HG03432 (cell line): ENCODE measurements at regions not wholly inside any gene's neighbourhood (a gene's known extent, or its start where the extent isn't known, plus 50 kb on each side); places are given as distances from the start of the nearest gene placed in this dataset.
A peak's percentile ranks its signal among the peaks of the same experiment; 100 is the strongest.

ENCODE experiments used
- ATAC-seq: cut with Tn5 transposase; IDR thresholded peaks from one replicate; pipeline ENCODE4 v1.9.1; 2021; ENCODE audit warnings: mild to moderate bottlenecking, moderate library complexity; ENCODE audit not compliant: unreplicated experiment

DNA sequence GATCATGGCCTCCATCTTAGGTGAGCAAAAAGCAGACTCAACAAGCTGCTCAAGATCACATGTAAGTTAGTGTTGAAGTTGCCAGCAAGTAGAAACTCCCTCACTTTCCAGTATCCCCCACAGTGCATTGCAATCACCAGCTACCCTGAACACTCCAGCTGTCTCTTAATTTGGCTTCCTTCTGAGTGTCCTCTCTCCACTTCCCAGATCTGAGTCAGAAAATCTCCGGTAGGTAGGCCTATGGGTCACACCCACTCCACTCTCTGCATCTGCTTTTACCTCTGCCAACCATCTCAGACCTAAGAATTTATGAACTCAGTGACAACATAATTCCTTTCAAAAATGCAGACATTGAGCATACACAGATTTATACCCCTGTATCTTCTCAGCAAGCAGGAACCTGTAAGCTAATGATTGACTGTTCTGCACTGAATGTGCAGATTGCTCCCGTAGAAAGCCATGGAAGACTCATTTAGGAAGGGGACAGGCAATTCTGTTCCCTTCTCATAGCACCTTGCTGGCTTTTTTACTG, 656.9 kb downstream of the EPHA4 start:
- ATAC-seq, result no peak

DNA sequence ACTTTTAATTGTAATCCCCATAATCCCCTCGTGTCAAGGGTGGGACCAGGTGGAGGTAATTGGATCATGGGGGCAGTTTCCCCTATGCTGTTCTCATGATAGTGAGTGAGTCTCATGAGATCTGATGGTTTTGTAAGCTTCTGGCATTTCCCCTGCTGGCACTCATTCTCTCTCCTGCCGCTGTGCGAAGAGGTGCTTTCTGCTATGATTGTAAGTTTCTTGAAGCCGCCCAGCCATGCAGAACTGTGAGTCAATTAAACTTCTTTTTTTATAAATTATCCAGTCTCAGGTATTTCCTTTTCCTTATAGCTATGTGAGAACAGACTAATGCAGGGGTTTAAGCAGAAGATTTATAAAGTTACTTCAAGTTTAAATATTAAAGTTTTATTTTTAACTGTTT, 655.2 kb downstream of the EPHA4 start:
- ATAC-seq, result no peak

DNA sequence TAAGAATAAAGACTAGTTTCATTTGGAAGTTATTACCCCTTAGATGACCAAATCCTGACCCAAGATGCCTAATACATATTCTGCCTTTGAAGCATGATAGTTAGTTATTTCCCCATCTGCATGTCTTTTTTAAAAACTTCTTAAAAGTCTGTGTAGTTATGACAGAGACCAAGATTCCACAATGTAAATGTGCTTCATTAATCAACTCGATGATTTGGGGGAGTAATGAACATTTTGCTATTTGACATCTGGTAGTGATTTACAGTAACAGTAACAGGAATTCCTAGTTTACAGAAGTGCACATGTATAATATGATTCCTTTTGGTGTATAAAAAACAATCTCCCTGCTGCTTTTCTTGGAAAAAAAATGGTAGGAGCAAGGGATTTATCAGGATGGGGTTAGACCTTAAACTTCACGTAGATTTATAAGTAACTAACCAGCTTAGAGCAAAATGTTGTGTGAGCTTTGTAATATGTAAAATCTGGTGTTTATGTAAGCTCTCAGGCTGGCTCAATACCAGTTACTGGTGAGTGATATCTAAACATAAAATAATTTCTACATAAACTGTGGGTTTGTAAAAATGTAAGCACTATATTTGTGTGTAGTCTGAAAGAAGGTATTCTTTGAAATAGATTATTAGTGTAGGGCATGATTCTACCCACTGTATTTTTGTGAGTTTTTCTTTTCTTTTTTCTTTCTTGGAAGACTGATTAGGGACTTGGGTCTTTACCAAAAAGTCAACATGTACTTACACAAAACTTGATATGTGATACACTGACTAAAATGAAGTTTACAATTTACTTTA, 641.6 kb downstream of the EPHA4 start:
- no peak for ATAC-seq

- ATAC-seq, result no peak
Observed at GRCh38 chr2:220931491-220931890, 640.6 kb downstream of the EPHA4 start.

GRCh38 chr2:220932041-220932440, 640.1 kb downstream of the EPHA4 start:
- no peak for ATAC-seq

GRCh38 chr2:220935789-220936321, 636.2 kb downstream of the EPHA4 start:
- ATAC-seq, result peak; percentile 83

DNA sequence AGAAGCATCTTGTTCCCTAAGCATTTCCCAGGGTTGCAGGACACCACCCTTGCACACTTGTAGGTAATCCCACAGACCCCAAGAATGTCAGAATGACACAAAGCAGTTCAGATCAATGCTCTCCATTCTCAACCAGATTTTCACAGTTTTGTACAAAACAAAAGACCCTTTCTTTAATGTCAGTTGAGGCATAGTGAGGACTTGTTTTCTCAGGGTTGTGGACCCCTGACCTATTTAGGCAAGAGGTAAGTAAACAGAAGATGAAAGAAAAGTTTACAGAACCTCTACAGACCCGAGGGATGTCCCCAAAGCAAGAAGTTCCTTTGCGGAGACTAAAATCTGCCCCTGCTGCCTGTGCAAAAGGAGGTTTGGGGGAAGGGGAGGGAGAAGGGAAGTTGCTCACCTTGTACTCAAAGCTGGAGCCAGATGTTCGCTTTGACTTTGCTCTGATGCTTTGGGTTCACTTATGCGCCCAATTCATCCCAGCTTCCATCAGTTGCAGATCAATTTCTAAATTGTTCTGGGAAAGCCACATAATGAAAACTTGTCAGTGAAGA, 635.4 kb downstream of the EPHA4 start:
- no peak for ATAC-seq

- ATAC-seq, result no peak
Observed at GRCh38 chr2:220937245-220937644, 634.9 kb downstream of the EPHA4 start.

DNA sequence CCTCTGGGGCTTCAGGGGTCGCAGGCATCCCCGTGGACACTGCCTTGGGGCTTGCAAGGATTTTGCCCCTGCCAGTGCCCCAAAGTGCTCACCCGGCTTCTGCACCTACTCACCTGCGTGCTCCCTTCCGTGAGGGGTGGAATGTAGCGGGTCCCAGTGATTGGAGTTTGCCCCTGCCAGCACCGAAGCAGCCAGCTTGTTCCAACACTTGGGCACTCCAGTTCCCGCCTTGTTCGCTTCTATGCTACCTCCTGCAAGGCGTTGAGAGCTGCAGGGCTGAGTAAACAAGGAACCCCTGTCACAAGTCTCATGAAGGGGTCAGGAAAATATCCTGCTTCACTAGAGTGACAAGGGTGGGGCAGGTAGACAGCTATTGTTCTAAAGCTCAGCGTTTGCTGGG, 631.5 kb downstream of the EPHA4 start:
- ATAC-seq, result no peak

DNA sequence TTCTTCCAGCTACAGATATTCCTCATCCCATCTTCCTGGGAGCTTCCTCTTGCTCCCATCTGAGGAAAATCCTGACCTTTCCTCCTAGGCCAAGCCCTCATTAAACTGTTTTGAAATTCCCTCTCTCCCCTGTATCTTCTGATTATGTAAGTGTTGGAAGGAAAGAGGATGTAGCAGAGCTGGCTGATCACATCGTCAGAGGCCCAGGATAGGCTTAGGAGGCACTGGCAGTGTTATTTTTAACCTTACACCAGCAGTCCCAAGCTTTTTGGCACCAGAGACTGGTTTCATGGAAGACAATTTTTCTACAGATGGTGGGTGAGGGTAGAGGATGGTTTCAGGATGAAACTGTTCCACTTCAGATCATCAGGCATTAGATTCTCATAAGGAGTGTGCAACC, 630.4 kb downstream of the EPHA4 start:
- no peak for ATAC-seq

DNA sequence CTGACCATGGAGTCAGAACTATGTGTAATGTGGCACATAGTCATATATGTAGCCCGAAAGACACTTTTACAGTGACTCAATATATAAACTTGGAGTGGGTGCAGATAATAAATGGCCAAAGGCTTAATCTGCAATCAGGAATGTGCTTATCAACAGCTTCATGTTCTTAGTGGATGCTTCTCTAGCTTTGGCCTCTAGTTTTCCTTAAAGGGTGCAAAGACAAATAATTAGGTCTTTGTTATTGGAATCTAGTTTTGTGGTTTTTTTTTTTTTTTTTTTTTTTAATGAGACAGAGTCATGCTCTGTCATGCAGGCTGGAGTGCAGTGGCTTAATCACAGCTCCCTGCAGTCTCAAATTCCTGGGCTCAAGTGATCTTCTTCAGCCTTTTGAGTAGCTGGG, 625.6 kb downstream of the EPHA4 start:
- ATAC-seq, result no peak

- no peak for ATAC-seq
Observed at GRCh38 chr2:220948579-220948978, 623.5 kb downstream of the EPHA4 start.

GRCh38 chr2:220949466-220949865, 622.6 kb downstream of the EPHA4 start:
- no peak for ATAC-seq

GRCh38 chr2:220955776-220956175, 616.3 kb downstream of the EPHA4 start:
- ATAC-seq, result no peak

- no peak for ATAC-seq
Observed at GRCh38 chr2:220956429-220956828, 615.7 kb downstream of the EPHA4 start.

DNA sequence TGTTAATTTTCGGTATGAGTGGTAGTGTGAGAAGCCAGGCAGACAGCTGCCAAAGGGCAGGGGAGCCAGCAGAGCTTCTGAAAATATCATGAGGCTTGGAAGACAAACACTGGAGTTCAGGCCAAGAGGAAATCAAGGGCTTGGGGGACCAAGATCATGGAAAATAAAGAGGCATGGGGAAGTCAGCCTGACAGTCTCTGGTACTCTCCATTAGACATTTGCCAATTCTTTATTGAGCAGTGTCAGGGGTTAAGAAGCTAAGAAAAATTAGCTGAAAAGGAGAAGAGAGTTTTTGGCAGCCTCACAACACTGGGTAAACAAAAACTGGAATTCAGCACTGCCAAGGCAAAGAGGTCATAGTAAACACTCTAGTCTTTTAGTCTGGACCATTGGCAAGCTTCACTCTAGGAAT, 612.7 kb downstream of the EPHA4 start:
- ATAC-seq, result no peak

- ATAC-seq, result no peak
Observed at GRCh38 chr2:220961143-220961860, 610.8 kb downstream of the EPHA4 start.

- ATAC-seq, result no peak
Observed at GRCh38 chr2:220962556-220962955, 609.5 kb downstream of the EPHA4 start.

DNA sequence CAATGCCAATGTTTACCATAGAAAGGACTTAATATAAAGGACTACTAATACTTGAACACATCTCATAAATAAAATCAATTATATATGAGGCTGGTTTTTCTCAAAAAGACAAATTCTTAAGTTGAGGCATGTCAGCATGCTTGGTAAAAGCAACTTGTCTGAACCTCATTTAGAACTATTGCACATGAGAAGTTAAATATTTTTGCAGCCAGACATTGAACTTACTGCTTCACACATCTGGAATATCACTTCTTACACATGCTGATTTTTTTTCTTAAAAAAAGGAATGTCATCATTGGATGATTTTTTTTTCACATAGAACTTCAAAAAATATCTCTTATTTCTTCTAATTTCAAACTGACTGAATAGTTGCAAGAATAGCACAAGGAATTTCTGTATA, 609.0 kb downstream of the EPHA4 start:
- no peak for ATAC-seq

DNA sequence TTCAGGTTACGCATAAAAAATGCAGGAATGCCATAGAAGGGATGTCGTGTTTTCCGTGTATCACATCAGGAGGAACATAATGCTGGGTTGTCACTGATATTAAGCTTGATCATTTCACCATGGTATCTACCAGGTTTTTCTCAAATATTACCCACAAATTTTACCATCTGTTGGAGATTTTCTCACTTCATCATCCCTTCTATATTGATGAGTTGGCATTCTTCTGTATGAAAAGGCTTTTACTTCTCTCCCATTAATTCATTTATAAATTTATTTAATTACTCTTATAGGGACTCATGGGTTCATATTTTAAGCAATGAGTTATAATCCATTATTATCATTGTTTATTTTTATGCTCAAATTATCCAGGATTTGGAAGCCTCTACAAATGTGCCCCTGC, 608.2 kb downstream of the EPHA4 start:
- no peak for ATAC-seq

DNA sequence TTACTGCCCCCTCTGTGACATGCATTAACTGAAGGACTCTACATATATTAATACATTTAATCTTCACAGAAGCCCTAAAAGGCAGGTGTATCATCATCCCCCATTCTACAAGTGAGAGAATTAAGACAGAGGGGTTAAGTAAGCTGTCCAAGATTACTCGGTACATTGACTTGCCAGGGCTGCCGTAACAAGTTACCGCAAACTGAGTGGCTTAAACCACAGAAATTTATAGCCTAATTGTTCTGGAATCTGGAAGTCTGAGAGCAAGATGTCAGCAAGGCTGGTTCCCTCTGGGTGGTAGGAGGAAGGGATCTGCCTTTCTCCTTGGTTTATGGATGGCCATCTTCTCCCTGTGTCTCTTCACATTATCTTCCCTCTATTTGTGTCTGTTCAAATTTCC, 605.5 kb downstream of the EPHA4 start:
- ATAC-seq, result no peak

DNA sequence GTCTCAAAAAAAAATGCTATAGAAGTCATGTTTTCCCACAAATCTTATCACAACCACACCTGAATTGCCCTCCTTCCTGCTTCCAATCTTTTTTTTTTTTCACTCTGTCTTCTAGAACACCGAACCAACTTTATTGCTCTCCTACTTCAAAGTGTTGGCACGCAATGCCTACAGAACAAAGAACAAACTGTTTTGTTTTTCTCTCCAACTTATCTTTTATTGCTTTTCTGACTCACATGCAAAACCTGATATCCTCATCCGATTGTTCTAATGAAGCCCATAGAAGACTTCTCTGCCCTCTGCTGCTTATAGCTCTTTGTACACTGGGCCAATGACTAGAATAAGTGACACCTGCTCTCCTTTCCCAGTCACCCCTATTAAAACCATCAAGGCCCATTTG, 602.8 kb downstream of the EPHA4 start:
- no peak for ATAC-seq
